Upper lobe of right lung (tissue), 1 donor: ENCODE measurements at regions not wholly inside any gene's neighbourhood (a gene's known extent, or its start where the extent isn't known, plus 50 kb on each side); places are given as distances from the start of the nearest gene placed in this dataset.

Experiments used
- ATAC-seq: fragments of 200-7000 bp; cut with Tn5 transposase; one replicate; pipeline ENCODE4 v1.9.1; 2020; ENCODE audit warnings: mild to moderate bottlenecking, moderate library complexity
- DNase-seq: peaks from one replicate; pipeline ENCODE4 v3.0.0-alpha.2; 2020
- H3K27ac ChIP-seq: fragments of 200-600 bp; one replicate; pipeline ENCODE4 v1.8.0; 2022
- H3K27me3 ChIP-seq: fragments of 200-600 bp; one replicate; pipeline ENCODE4 v1.8.0; 2022; ENCODE audit warnings: mild to moderate bottlenecking
- H3K36me3 ChIP-seq: fragments of 200-600 bp; one replicate; pipeline ENCODE4 v1.8.0; 2022
- H3K4me1 ChIP-seq: fragments of 200-600 bp; one replicate; pipeline ENCODE4 v1.8.0; 2022
- H3K4me3 ChIP-seq: fragments of 200-600 bp; one replicate; pipeline ENCODE4 v1.8.0; 2022; ENCODE audit warnings: mild to moderate bottlenecking
- H3K9me3 ChIP-seq: fragments of 200-600 bp; one replicate; pipeline ENCODE4 v1.8.0; 2022
- intact Hi-C: fragments of 100-400 bp; cut with DNase I; formaldehyde crosslinking; loops from one replicate; pipeline ENCODE4 v1.11.0; 2022
- TF ChIP-seq, protein P1 (sequence below): fragments of 200-600 bp; IDR thresholded peaks from one replicate; pipeline ENCODE4 v1.8.0; 2022; ENCODE audit warnings: antibody characterized with exemption
- donor health status: DM: no; HTN: yes; CAD: no; lungs with severe emphysema.

DNA sequence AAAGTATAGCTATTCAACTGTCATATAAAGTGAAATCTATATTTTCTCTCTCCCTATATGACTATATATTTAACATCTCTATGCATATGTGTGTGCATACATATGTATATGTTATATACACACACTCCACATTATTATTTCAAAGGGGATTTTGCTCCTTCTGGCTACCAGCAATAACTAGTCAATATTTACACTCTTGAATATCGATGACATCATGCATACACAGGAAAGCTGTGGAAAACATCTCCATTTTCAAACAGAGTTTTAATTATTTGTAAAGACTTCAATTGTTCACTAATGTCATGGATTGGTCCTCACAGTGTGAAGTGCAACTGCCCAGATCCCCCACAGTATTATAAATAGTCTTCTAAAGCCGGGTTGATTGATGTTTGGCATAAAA lies 195.9 kb upstream of the TCF4 start:
- no peaks in the 10 kb centered on the region for H3K9me3 ChIP-seq
- H3K4me1 ChIP-seq = no peaks in the 10 kb centered on the region
- DNase-seq (no peak), ATAC-seq (no peak)
- no peaks in the 10 kb centered on the region for H3K36me3 ChIP-seq
- H3K27ac ChIP-seq = no peak overlapping the region
- no peaks in the 10 kb centered on the region for H3K27me3 ChIP-seq
- intact Hi-C loops = no loop called here
- H3K4me3 ChIP-seq = no peak overlapping the region
- TF ChIP-seq, protein P1, sequence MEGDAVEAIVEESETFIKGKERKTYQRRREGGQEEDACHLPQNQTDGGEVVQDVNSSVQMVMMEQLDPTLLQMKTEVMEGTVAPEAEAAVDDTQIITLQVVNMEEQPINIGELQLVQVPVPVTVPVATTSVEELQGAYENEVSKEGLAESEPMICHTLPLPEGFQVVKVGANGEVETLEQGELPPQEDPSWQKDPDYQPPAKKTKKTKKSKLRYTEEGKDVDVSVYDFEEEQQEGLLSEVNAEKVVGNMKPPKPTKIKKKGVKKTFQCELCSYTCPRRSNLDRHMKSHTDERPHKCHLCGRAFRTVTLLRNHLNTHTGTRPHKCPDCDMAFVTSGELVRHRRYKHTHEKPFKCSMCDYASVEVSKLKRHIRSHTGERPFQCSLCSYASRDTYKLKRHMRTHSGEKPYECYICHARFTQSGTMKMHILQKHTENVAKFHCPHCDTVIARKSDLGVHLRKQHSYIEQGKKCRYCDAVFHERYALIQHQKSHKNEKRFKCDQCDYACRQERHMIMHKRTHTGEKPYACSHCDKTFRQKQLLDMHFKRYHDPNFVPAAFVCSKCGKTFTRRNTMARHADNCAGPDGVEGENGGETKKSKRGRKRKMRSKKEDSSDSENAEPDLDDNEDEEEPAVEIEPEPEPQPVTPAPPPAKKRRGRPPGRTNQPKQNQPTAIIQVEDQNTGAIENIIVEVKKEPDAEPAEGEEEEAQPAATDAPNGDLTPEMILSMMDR = no peak

DNA sequence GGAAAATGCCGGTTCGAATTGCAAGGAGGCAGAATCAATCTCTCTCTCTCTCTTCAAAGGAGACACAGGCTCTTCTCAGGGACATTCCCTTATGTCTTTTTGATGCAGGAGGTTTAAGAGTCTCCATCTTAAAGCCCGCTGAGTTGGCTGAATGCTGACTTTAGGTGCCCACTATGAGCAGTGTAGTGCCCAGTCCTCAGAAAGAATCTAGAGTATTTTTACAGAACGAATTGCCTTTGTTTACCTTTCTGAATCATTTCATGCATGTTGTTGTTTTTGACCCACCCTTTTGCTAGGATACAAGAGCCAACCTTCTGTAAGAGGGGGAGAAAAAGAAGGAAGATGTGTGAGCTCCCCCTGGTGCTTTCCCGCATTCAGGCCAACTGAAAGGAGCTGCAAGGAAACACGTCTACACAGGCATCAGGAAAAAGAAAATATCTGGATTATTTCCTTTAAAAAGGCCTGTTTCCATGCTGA lies 193.5 kb upstream of the TCF4 start:
- peak; percentile 26 for ATAC-seq
- intact Hi-C loops = no loop called here

DNA sequence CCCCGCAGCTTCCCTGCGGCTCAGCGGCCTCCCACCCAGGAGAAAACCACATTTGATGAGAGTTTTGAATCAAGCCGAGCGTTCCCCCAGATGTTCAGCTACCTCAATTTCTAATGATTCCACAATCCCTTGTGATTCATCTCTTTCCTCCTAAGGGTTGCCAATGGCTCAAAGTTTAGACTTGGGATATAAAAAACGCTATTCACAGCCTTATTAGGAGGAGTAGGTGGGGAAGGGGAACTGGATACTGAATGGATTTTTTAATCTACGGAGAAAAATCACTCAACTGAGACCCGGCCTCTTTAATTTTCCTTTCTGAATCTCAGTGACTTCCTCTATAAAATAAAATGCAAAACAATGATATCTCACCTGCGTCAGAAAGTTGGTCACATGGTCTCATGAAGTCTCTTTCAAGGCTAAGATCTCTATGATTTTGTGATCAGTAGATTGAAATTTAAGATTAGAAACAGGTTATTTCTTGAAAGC lies 192.6 kb upstream of the TCF4 start:
- H3K4me3 ChIP-seq = peak overlapping the region; percentile 58
- no peaks in the 10 kb centered on the region for H3K4me1 ChIP-seq
- no peak for ATAC-seq
- TF ChIP-seq, protein P1 = no peak
- no peaks in the 10 kb centered on the region for H3K36me3 ChIP-seq
- H3K27ac ChIP-seq = peak overlapping the region; percentile 63
- H3K27me3 ChIP-seq = no peaks in the 10 kb centered on the region
- no peak for DNase-seq
- intact Hi-C loops = no loop called here
- no peaks in the 10 kb centered on the region for H3K9me3 ChIP-seq

More for the DNA sequence above, 193.5 kb upstream of the TCF4 start:
- Histone ChIP-seq H3K27ac (no peak overlapping the region), H3K27me3 (no peaks in the 10 kb centered on the region), H3K4me1 (no peaks in the 10 kb centered on the region), H3K36me3 (no peaks in the 10 kb centered on the region), H3K9me3 (no peaks in the 10 kb centered on the region), H3K4me3 (no peak overlapping the region)
- DNase-seq = no peak
- TF ChIP-seq, protein P1 = peak; percentile 56

DNA sequence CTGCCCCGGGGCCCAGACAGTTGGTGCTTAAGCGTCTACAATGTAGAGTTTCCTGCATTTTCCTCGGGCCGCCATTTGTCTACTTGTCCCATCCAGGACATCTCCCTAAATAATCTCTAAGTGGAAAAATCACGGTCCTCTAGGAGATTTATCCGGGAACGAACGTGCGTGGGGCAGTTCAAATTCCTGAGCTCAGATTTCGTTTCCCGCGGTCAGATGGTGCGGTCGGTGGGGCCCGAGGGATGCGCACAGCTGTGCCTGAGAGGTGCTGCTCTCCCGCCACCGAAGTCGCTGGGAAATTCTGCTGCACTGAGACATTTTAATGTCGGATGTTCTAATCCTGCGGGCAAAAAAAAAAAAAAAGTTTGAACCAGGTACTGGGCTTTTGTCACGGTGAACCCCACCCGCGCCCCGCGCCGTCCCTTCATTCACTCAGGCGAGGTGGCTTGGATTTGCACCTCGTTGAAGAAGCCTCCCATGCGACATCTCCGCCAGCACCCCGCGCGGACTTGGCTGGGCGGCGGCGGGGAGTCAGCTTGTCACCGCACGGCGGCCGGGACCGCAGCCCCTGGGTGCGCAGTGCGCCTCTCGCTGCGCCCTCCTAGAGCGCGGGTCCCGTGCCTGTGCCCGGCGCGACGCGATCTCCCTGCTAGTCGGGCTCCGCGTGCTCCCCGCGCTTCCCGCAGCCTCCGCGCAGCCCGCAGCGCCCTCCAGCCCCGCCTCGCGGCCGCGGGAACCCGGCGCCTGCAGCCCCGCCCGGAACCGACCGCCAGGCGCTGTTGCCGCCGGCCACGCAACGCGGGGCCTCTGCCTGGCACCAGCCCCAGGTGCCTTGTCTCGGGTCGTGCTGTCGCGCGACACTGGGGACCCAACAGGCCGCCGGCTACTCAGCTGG lies 191.9 kb upstream of the TCF4 start:
- intact Hi-C loops = no loop called here
- ATAC-seq (peak; percentile 72), DNase-seq (peak; percentile 63)
- H3K27me3 ChIP-seq = no peaks in the 10 kb centered on the region
- no peaks in the 10 kb centered on the region for H3K4me1 ChIP-seq
- TF ChIP-seq, protein P1 = peak; percentile 19
- no peaks in the 10 kb centered on the region for H3K9me3 ChIP-seq
- peak overlapping the region; percentile 63 for H3K27ac ChIP-seq
- peak overlapping the region; percentile 58 for H3K4me3 ChIP-seq
- no peaks in the 10 kb centered on the region for H3K36me3 ChIP-seq

DNA sequence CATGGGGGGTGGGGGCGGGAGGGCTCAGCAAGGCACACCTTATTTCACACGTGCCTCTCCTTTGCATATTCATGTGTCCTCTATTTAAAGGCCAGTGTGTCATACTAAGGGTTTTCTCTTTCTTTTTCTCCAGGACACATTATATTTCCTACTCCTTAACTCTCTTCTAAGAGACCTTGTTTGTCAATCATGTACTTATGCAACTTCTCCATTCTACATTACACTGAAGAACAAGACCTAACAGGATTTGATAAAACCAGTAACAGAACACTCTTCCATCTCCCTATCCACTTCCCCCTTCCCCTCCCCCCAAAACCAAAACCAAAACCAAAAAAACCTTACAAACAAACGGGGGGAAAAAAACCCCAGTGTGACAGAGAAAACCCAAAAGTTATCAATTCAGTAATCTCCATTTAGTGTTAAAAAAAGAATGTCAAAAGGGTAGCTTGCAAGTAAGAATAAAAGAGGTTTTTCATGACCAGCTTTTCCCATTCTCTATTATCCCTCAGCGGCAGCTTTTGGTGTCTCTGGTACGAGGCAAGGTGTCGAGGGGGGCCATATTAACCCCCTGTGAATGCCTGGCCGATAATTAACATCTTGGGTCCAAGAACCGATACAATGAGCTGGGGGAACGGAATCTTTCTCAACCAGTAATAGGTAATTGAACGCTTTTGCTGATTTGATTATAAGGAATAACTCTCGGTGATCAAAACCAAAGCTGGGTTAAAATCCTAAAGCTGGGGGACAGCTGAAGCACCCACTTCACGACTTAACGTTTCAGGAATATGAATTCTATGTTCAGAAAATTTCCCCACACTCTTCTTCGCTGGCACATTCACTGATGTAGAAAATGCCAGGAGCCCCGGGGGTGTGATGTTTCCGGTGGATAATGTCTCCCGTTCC lies 191.0 kb upstream of the TCF4 start:
- DNase-seq = no peak
- no peaks in the 10 kb centered on the region for H3K36me3 ChIP-seq
- H3K27ac ChIP-seq = peak overlapping the region; percentile 63
- H3K9me3 ChIP-seq = no peaks in the 10 kb centered on the region
- intact Hi-C loops = no loop called here
- TF ChIP-seq, protein P1 = no peak
- peak overlapping the region; percentile 58 for H3K4me3 ChIP-seq
- H3K4me1 ChIP-seq = no peaks in the 10 kb centered on the region
- ATAC-seq = peak; percentile 85
- H3K27me3 ChIP-seq = no peaks in the 10 kb centered on the region
